Neural progenitor cell (in vitro differentiated cells): ENCODE measurements at regions not wholly inside any gene's neighbourhood (a gene's known extent, or its start where the extent isn't known, plus 50 kb on each side); places are given as distances from the start of the nearest gene placed in this dataset.

Source experiments
- DNase-seq: peaks from one replicate; pipeline ENCODE4 v3.0.0-alpha.2; 2016; ENCODE audit warnings: low spot score
- H2AFZ ChIP-seq: fragments of 200-600 bp; sonication (generic); replicated peaks from 2 replicates; pipeline ENCODE4 v1.6.1; 2016; ENCODE audit warnings: antibody characterized with exemption
- H3F3A ChIP-seq: fragments of 200-600 bp; sonication (generic); 2 replicates; pipeline ENCODE4 v1.6.1; 2016; ENCODE audit warnings: antibody characterized with exemption, low read depth
- H3K27ac ChIP-seq: fragments of 200-600 bp; sonication (generic); 2 replicates; pipeline ENCODE4 v1.5.1; 2016; ENCODE audit warnings: mild to moderate bottlenecking
- H3K27me3 ChIP-seq: fragments of 200-600 bp; sonication (generic); 2 replicates; pipeline ENCODE4 v1.6.1; 2016; ENCODE audit warnings: mild to moderate bottlenecking, moderate library complexity
- H3K36me3 ChIP-seq: fragments of 200-600 bp; sonication (generic); 2 replicates; pipeline ENCODE4 v1.5.1; 2016
- H3K4me1 ChIP-seq: fragments of 200-600 bp; sonication (generic); 2 replicates; pipeline ENCODE4 v1.6.1; 2016; ENCODE audit warnings: mixed run types
- H3K4me2 ChIP-seq: fragments of 200-600 bp; sonication (generic); 2 replicates; pipeline ENCODE4 v1.6.1; 2016
- H3K4me3 ChIP-seq: fragments of 200-600 bp; sonication (generic); 2 replicates; pipeline ENCODE4 v1.5.1; 2016
- H3K79me2 ChIP-seq: fragments of 200-600 bp; sonication (generic); 2 replicates; pipeline ENCODE4 v1.6.1; 2016; ENCODE audit warnings: low read depth
- H3K9ac ChIP-seq: fragments of 200-600 bp; sonication (generic); 2 replicates; pipeline ENCODE4 v1.6.1; 2016
- H3K9me3 ChIP-seq: fragments of 200-600 bp; sonication (generic); 2 replicates; pipeline ENCODE4 v1.5.1; 2016; ENCODE audit warnings: low read depth
- H4K20me1 ChIP-seq: fragments of 200-600 bp; sonication (generic); 2 replicates; pipeline ENCODE4 v1.6.1; 2016; ENCODE audit warnings: low read depth
- H3K27ac Mint-ChIP-seq: 3 replicates; pipeline ENCODE4 v1.8.0; 2021; ENCODE audit warnings: mixed read lengths
- H3K27me3 Mint-ChIP-seq: 2 replicates; pipeline ENCODE4 v1.8.0; 2022; ENCODE audit warnings: low read depth, mild to moderate bottlenecking, inconsistent platforms, moderate library complexity, mixed read lengths; ENCODE audit not compliant: insufficient read depth
- H3K36me3 Mint-ChIP-seq: 3 replicates; pipeline ENCODE4 v1.8.0; 2021; ENCODE audit warnings: mixed read lengths
- H3K4me1 Mint-ChIP-seq: 3 replicates; pipeline ENCODE4 v1.8.0; 2021; ENCODE audit warnings: mixed read lengths
- H3K4me3 Mint-ChIP-seq: 3 replicates; pipeline ENCODE4 v1.8.0; 2021; ENCODE audit warnings: mild to moderate bottlenecking, moderate library complexity, mixed read lengths
- H3K9me3 Mint-ChIP-seq: 3 replicates; pipeline ENCODE4 v1.8.0; 2020; ENCODE audit warnings: mixed read lengths
- CTCF ChIP-seq: fragments of 200-600 bp; sonication (generic); IDR thresholded peaks from 2 replicates; pipeline ENCODE4 v1.5.1; 2017; ENCODE audit warnings: antibody characterized with exemption, mild to moderate bottlenecking
- EZH2 ChIP-seq: fragments of 200-600 bp; sonication (generic); IDR thresholded peaks from 2 replicates; pipeline ENCODE4 v1.6.1; 2017; ENCODE audit warnings: antibody characterized with exemption, mild to moderate bottlenecking, moderate library complexity
- EZH2phosphoT487 ChIP-seq: fragments of 200-600 bp; sonication (generic); IDR thresholded peaks from 2 replicates; pipeline ENCODE4 v1.6.1; 2017; ENCODE audit warnings: antibody characterized with exemption

- Histone ChIP-seq H3K4me1 (peaks cover 12% of the 10 kb centered on the region), H3K27me3 (no peaks in the 10 kb centered on the region), H3K4me2 (no peak overlapping the region), H3K36me3 (no peaks in the 10 kb centered on the region), H2AFZ (no peak overlapping the region), H3K4me3 (no peak overlapping the region), H3K27ac (no peak overlapping the region), H3K9me3 (no peaks in the 10 kb centered on the region), H3K9ac (no peak overlapping the region), H4K20me1 (no peaks in the 10 kb centered on the region), H3F3A (no peaks in the 10 kb centered on the region), H3K79me2 (no peaks in the 10 kb centered on the region)
- peaks cover 40% of the 10 kb centered on the region for H3K4me1 Mint-ChIP-seq
- DNase-seq = no peak
- H3K4me3 Mint-ChIP-seq = no peak overlapping the region
- H3K27me3 Mint-ChIP-seq = peaks cover 8% of the 10 kb centered on the region
- no peaks in the 10 kb centered on the region for H3K36me3 Mint-ChIP-seq
- peaks cover 2% of the 10 kb centered on the region for H3K9me3 Mint-ChIP-seq
- H3K27ac Mint-ChIP-seq = no peak overlapping the region
- TF ChIP-seq EZH2phosphoT487 = no peak
- no peak for TF ChIP-seq CTCF
- TF ChIP-seq EZH2 = no peak
Measured at GRCh38 chr5:2861605-2862004, 110.1 kb upstream of the IRX2 start.

DNA sequence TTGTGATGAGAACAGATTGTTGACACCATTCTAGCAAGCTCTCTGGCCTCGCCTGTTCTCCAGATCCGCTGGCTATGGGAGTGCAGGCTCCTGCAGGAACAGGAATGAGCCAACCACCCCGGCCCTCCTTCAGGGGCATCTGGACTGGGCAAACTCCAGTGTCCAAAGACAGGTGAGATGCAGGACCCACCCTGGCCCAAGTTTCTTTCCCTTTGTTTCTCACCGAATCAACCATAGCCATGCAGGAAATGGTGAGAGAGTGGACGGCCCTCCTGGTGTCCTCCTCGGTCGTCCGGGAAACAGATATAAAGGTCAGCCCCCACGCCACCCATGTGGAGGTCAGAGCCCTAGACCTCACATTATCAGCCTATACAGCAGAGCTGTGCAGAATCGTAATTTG is 108.6 kb upstream of the IRX2 start:
- Histone ChIP-seq H3K36me3 (no peaks in the 10 kb centered on the region), H3K79me2 (no peaks in the 10 kb centered on the region), H3K27me3 (no peaks in the 10 kb centered on the region), H3K4me1 (peaks cover 12% of the 10 kb centered on the region), H3K4me2 (no peak overlapping the region), H3K4me3 (no peak overlapping the region), H3K9ac (no peak overlapping the region), H2AFZ (no peak overlapping the region), H4K20me1 (no peaks in the 10 kb centered on the region), H3K9me3 (no peaks in the 10 kb centered on the region), H3F3A (no peaks in the 10 kb centered on the region), H3K27ac (no peak overlapping the region)
- peaks cover 40% of the 10 kb centered on the region for H3K4me1 Mint-ChIP-seq
- TF ChIP-seq EZH2phosphoT487 = no peak
- TF ChIP-seq EZH2 = no peak
- no peak for TF ChIP-seq CTCF
- DNase-seq = no peak
- no peak overlapping the region for H3K4me3 Mint-ChIP-seq
- peaks cover 5% of the 10 kb centered on the region for H3K27me3 Mint-ChIP-seq
- no peak overlapping the region for H3K27ac Mint-ChIP-seq
- no peaks in the 10 kb centered on the region for H3K36me3 Mint-ChIP-seq
- H3K9me3 Mint-ChIP-seq = peaks cover 2% of the 10 kb centered on the region

DNA sequence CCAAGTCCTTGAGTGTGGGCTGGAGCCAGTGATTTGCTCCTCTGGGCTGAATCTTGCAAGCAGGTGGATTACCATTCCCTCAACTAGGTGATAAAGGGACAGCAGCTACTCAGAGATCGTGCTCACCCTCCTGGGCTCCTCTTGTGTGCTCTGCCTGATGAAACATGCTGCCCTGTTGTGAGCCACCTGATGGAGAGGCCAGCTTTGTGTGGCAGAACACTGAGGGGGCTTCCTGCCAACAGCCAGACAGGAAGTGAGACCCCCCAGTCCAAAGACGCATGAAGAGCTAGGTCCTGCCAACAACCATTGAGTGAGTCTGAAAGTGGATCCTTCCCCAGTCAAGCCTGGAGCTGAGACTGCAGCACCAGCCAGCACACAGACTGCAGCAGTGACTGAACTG is 106.4 kb upstream of the IRX2 start:
- Mint-ChIP-seq H3K4me1 (peaks cover 33% of the 10 kb centered on the region), H3K27me3 (peaks cover 2% of the 10 kb centered on the region), H3K27ac (no peak overlapping the region), H3K36me3 (no peaks in the 10 kb centered on the region), H3K4me3 (no peak overlapping the region), H3K9me3 (peaks cover 5% of the 10 kb centered on the region)
- H2AFZ ChIP-seq = no peak overlapping the region
- no peaks in the 10 kb centered on the region for H3K36me3 ChIP-seq
- no peak overlapping the region for H3K4me2 ChIP-seq
- H3K9me3 ChIP-seq = no peaks in the 10 kb centered on the region
- H3F3A ChIP-seq = no peaks in the 10 kb centered on the region
- H3K27ac ChIP-seq = no peak overlapping the region
- H3K9ac ChIP-seq = no peak overlapping the region
- TF ChIP-seq CTCF = no peak
- H3K27me3 ChIP-seq = no peaks in the 10 kb centered on the region
- H3K4me3 ChIP-seq = no peak overlapping the region
- no peaks in the 10 kb centered on the region for H4K20me1 ChIP-seq
- no peaks in the 10 kb centered on the region for H3K4me1 ChIP-seq
- no peak for DNase-seq
- H3K79me2 ChIP-seq = no peaks in the 10 kb centered on the region

- Histone ChIP-seq H3K79me2 (no peaks in the 10 kb centered on the region), H2AFZ (no peak overlapping the region), H3K4me2 (no peak overlapping the region), H3K9ac (no peak overlapping the region), H3K9me3 (no peaks in the 10 kb centered on the region), H3F3A (no peaks in the 10 kb centered on the region), H4K20me1 (no peaks in the 10 kb centered on the region), H3K4me1 (no peaks in the 10 kb centered on the region), H3K27me3 (no peaks in the 10 kb centered on the region), H3K36me3 (no peaks in the 10 kb centered on the region), H3K4me3 (no peak overlapping the region), H3K27ac (no peak overlapping the region)
- TF ChIP-seq CTCF (no peak), EZH2 (no peak), EZH2phosphoT487 (no peak)
- DNase-seq = no peak
- Mint-ChIP-seq H3K4me1 (peaks cover 24% of the 10 kb centered on the region), H3K27me3 (no peaks in the 10 kb centered on the region), H3K36me3 (no peaks in the 10 kb centered on the region), H3K27ac (no peak overlapping the region), H3K9me3 (peaks cover 5% of the 10 kb centered on the region), H3K4me3 (no peak overlapping the region)
Measured at GRCh38 chr5:2856206-2856605, 104.7 kb upstream of the IRX2 start.
